Neutrophil (primary cell): ENCODE measurements at regions not wholly inside any gene's neighbourhood (a gene's known extent, or its start where the extent isn't known, plus 50 kb on each side); places are given as distances from the start of the nearest gene placed in this dataset.

Source experiments
- H3K27ac ChIP-seq: fragments of 200-600 bp; sonication (generic); 2 replicates; pipeline ENCODE4 v1.5.1; 2016; ENCODE audit warnings: mild to moderate bottlenecking, moderate library complexity
- H3K27me3 ChIP-seq: fragments of 200-600 bp; sonication (generic); 2 replicates; pipeline ENCODE4 v1.6.0; 2016; ENCODE audit warnings: mild to moderate bottlenecking
- H3K36me3 ChIP-seq: fragments of 200-600 bp; sonication (generic); 2 replicates; pipeline ENCODE4 v1.5.1; 2017
- H3K4me1 ChIP-seq, 2 experiments: fragments of 200-600 bp in 1 of 2; sonication (generic) in 1 of 2; 1 replicate in 1 of 2; 2 replicates in 1 of 2; pipeline versions ENCODE4 v1.5.1 to v1.6.1; 2013 to 2016; ENCODE audit warnings: low read depth in 1 of 2, low read length in 1 of 2, mild to moderate bottlenecking in 1 of 2, moderate library complexity in 1 of 2; ENCODE audit not compliant: control insufficient read depth in 1 of 2, insufficient read depth in 1 of 2
- H3K4me3 ChIP-seq, 2 experiments: fragments of 200-600 bp in 1 of 2; sonication (generic) in 1 of 2; 1 replicate in 1 of 2; 2 replicates in 1 of 2; pipeline ENCODE4 v1.5.1; 2013 to 2016; ENCODE audit warnings: low read depth in 1 of 2, low read length in 1 of 2, mild to moderate bottlenecking in 1 of 2, moderate library complexity in 1 of 2
- H3K9me3 ChIP-seq: fragments of 200-600 bp; sonication (generic); 2 replicates; pipeline ENCODE4 v1.5.1; 2016
- TF ChIP-seq, protein P1 (sequence below): fragments of 200-600 bp; sonication (generic); IDR thresholded peaks from 2 replicates; pipeline ENCODE4 v1.5.1; 2016; ENCODE audit warnings: antibody characterized with exemption

DNA sequence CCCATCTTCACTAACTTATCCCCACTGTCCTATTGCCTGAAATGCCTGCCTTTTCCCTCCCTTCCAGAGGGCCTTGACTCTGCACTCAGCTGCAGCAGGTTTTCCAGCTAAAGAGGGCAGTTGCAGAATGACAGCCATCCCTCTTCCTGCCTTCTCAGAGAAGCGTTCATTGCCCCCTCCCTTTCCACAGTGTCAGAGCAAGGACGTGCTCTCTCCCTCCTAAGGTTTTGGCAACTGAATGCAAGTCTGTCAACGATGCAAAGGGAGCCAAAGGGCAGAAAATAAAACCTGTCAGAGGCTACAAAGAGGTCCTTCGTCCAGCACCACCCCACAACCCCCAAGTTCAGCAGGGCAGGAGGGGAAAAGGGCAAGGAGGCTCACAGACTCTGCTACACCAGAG is 230.1 kb upstream of the THBS1 start:
- H3K9me3 ChIP-seq: no peaks in the 10 kb centered on the region
- H3K4me1 ChIP-seq: no peaks in the 10 kb centered on the region
- H3K36me3 ChIP-seq: no peaks in the 10 kb centered on the region
- no peak overlapping the region for H3K4me3 ChIP-seq
- no peak overlapping the region for H3K27ac ChIP-seq
- TF ChIP-seq, protein P1, sequence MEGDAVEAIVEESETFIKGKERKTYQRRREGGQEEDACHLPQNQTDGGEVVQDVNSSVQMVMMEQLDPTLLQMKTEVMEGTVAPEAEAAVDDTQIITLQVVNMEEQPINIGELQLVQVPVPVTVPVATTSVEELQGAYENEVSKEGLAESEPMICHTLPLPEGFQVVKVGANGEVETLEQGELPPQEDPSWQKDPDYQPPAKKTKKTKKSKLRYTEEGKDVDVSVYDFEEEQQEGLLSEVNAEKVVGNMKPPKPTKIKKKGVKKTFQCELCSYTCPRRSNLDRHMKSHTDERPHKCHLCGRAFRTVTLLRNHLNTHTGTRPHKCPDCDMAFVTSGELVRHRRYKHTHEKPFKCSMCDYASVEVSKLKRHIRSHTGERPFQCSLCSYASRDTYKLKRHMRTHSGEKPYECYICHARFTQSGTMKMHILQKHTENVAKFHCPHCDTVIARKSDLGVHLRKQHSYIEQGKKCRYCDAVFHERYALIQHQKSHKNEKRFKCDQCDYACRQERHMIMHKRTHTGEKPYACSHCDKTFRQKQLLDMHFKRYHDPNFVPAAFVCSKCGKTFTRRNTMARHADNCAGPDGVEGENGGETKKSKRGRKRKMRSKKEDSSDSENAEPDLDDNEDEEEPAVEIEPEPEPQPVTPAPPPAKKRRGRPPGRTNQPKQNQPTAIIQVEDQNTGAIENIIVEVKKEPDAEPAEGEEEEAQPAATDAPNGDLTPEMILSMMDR: no peak
- no peaks in the 10 kb centered on the region for H3K27me3 ChIP-seq

DNA sequence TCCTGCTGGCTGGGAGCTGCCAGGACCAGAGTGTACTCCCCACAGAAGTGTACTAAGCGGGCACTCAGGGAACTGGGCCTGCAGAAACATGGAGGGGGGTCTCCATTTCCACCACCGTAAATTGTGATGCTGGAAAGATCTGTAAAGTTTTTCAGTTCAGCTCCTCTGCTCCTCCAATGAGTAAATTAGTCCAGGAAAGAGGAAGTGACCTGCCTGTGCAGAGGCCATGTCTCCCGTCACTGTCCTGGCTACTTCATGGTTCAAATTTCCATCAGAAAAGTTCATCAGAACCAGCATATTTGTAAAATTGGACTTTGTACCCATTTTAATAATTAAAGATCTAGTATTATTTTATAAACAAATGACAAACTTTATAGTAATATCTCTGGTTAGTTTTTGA is 226.7 kb upstream of the THBS1 start:
- H3K27ac ChIP-seq: no peak overlapping the region
- TF ChIP-seq, protein P1: no peak
- H3K27me3 ChIP-seq: no peaks in the 10 kb centered on the region
- H3K4me3 ChIP-seq: no peak overlapping the region
- H3K36me3 ChIP-seq: no peaks in the 10 kb centered on the region
- H3K4me1 ChIP-seq: peaks cover 0 to 8% of the 10 kb centered on the region in 2 experiments
- no peaks in the 10 kb centered on the region for H3K9me3 ChIP-seq

DNA sequence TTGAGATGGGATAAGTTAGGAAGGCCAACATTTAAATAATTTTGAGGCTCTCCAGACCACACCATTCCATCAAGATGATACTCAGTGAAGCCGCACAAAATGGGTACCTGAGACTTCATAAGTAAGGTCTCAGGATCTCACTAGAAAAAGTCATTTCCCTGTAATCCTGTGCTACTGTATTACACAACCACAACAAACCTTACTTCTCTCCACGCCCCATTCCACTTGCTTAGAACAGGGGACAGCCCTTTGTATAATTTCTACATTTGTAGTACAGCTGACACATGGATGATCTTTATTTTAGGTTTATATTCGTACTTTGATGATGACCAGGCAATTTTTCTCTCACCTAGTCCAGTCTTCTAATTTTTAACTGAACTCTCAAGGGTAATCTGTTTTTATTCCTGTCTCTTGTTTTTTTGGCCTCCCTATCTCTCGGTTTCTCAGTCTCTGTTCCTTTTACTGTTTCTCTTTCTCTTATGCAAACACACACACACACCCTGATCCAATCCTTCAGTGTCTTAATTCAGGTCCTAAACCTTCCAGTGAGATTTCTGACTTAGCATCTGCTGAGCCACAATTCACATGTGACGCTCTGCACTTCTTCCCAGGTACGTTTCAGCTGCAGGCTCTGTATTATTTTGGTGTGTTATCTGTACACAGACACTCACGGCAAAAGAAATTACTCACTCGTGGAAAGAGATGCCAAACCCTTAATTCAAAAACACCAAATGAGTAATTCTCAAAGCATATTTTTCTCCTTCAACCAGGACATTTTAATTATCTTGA is 223.2 kb upstream of the THBS1 start:
- Histone ChIP-seq H3K27ac (no peak overlapping the region), H3K4me3 (no peak overlapping the region), H3K9me3 (no peaks in the 10 kb centered on the region), H3K27me3 (no peaks in the 10 kb centered on the region), H3K4me1 (peaks cover 0 to 8% of the 10 kb centered on the region in 2 experiments), H3K36me3 (no peaks in the 10 kb centered on the region)
- TF ChIP-seq, protein P1: no peak

DNA sequence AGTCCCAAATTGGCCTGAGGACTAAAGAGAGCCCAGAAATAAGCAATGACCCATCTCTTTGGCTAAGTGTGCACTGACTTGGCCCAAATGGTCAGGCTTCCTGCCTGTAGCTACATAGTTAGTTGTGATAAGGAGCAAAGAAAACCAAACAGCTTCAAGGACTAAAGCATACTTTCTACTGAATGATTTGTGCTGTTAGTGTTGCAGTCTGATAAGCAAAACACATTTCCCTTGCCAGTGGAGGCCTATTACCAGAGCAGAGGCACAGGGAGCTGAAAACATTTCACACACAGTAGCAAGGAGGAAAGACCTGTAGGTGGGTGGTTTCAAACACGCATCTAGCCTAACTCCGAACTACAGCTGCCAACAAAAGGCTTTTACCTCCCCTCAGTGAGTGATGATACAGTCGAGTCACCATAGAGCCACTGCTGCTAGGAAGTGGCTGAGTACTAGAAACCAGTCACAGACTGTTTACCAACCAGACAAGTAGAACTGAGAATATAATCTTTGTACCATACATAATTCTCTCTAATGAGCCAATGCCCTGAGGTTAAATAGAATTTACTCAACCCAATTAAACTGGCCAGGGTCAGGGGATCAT is 222.3 kb upstream of the THBS1 start:
- Histone ChIP-seq H3K4me1 (peaks cover 0 to 8% of the 10 kb centered on the region in 2 experiments), H3K9me3 (no peaks in the 10 kb centered on the region), H3K4me3 (no peak overlapping the region), H3K27ac (no peak overlapping the region), H3K27me3 (no peaks in the 10 kb centered on the region), H3K36me3 (no peaks in the 10 kb centered on the region)
- TF ChIP-seq, protein P1: no peak

DNA sequence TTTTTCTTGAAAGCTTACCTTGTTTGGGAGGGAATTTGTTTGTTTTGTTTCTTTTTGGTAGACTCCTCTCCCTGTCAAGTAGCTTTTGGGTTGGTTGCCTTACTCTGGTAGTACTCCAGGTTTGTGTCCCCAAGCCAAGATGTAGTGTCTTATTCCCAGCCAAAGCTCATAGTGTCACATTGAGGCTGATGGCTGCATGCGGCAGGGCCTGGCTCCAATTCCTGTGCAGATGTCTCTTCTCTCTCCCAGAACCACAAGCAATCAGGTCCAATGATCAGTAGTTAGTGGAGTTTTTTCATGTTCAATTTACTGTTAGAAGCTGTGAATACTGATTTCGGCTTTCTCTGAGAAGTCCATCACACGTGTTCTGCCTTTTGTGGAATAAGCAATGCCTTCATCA is 221.1 kb upstream of the THBS1 start:
- TF ChIP-seq, protein P1: no peak
- peaks cover 0 to 8% of the 10 kb centered on the region in 2 experiments for H3K4me1 ChIP-seq

More for the DNA sequence above, 221.1 kb upstream of the THBS1 start:
- Histone ChIP-seq H3K27me3 (no peaks in the 10 kb centered on the region), H3K36me3 (no peaks in the 10 kb centered on the region), H3K4me3 (no peak overlapping the region), H3K9me3 (no peaks in the 10 kb centered on the region), H3K27ac (no peak overlapping the region)
